ENCODE measurements at regions not wholly inside any gene's neighbourhood (a gene's known extent, or its start where the extent isn't known, plus 50 kb on each side); places are given as distances from the start of the nearest gene placed in this dataset.

DNA sequence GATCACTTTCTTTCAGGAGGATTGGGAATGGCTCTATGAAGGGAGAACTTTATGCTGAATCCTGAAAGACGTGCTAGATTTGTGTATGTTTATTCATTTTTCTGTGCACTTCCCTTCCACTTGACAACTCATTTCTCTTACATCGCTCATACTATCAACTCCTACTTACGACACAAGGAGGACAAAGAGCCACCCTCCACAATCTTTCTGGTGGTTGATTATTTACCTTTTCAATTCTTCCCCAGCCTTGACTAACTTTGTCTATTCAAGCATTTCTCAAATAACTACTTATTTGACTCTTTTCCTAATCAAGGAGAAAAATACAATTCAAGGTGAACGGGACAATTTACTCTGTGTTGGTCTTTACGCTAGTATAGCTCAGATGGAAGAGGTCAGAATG is 622.1 kb downstream of the TLR4 start:
- TF ChIP-seq ZNF24 (tag by site-specific recombination; IDR thresholded peaks at IDR 0.05) (no peak), ZNF223 (tag by site-specific recombination; IDR thresholded peaks at IDR 0.05) (no peak), CTCF (tag by site-specific recombination; IDR thresholded peaks at IDR 0.05) (no peak), ZNF121 (tag by site-specific recombination; IDR thresholded peaks at IDR 0.05) (no peak), ZNF274 (IDR thresholded peaks at IDR 0.05; ENCODE audit: low read length) (no peak), ZNF274 (tag by site-specific recombination; IDR thresholded peaks at IDR 0.05; ENCODE audit: borderline replicate concordance) (no peak), TCF7L2 (IDR thresholded peaks at IDR 0.05; ENCODE audit: borderline replicate concordance, low read depth, low read length) (no peak), ZFP41 (tag by site-specific recombination; IDR thresholded peaks at IDR 0.05; ENCODE audit: borderline replicate concordance) (no peak), ZNF701 (tag by site-specific recombination; IDR thresholded peaks at IDR 0.05) (no peak), KLF1 (tag by site-specific recombination; IDR thresholded peaks at IDR 0.05) (no peak), ZNF707 (tag by site-specific recombination; IDR thresholded peaks at IDR 0.05) (no peak), ZNF776 (tag by site-specific recombination; IDR thresholded peaks at IDR 0.05; ENCODE audit: borderline replicate concordance) (no peak), ZNF112 (tag by site-specific recombination; IDR thresholded peaks at IDR 0.05) (no peak)
- TF ChIP-seq, protein P1, sequence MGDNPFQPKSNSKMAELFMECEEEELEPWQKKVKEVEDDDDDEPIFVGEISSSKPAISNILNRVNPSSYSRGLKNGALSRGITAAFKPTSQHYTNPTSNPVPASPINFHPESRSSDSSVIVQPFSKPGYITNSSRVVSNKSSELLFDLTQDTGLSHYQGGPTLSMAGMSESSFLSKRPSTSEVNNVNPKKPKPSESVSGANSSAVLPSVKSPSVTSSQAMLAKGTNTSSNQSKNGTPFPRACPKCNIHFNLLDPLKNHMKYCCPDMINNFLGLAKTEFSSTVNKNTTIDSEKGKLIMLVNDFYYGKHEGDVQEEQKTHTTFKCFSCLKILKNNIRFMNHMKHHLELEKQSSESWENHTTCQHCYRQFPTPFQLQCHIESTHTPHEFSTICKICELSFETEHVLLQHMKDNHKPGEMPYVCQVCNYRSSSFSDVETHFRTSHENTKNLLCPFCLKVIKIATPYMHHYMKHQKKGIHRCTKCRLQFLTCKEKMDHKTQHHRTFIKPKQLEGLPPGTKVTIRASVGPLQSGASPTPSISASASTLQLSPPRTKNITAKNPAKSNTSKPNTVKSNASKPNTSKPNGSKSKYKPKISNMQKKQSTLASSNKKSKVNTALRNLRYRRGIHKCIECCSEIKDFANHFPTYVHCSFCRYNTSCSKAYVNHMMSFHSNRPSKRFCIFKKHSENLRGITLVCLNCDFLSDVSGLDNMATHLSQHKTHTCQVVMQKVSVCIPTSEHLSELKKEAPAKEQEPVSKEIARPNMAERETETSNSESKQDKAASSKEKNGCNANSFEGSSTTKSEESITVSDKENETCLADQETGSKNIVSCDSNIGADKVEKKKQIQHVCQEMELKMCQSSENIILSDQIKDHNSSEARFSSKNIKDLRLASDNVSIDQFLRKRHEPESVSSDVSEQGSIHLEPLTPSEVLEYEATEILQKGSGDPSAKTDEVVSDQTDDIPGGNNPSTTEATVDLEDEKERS (tag by site-specific recombination; IDR thresholded peaks at IDR 0.05) = no peak

Measured in HEK293 (cell line).